Heart right ventricle (tissue), 16 donors: ENCODE measurements at regions not wholly inside any gene's neighbourhood (a gene's known extent, or its start where the extent isn't known, plus 50 kb on each side); places are given as distances from the start of the nearest gene placed in this dataset.
A peak's percentile ranks its signal among the peaks of the same experiment; 100 is the strongest.

ENCODE experiments used
- ATAC-seq, 8 donors: fragments of 200-7000 bp; cut with Tn5 transposase; one replicate each; pipeline ENCODE4 v1.9.1; 2020; ENCODE audit warnings: mild to moderate bottlenecking in 8 of 8, moderate library complexity in 8 of 8, moderate number of reproducible peaks in 1 of 8
- DNase-seq, 2 donors: peaks; one replicate each; pipeline ENCODE4 v3.0.0-alpha.2; 2020
- H3K27ac ChIP-seq, 10 donors: fragments of 200-600 bp; sonication (generic) in 2 of 10; one replicate each; pipeline versions ENCODE4 v1.5.0 to v1.8.0; 2020 to 2022; ENCODE audit warnings: mild to moderate bottlenecking in 3 of 10
- H3K27me3 ChIP-seq, 7 donors: fragments of 200-600 bp; one replicate each; pipeline ENCODE4 v1.8.0; 2021 to 2022; ENCODE audit warnings: mild to moderate bottlenecking in 2 of 7
- H3K36me3 ChIP-seq, 9 donors: fragments of 200-600 bp; sonication (generic) in 1 of 9; one replicate each; pipeline versions ENCODE4 v1.5.0 to v1.8.0; 2020 to 2022; ENCODE audit warnings: mild to moderate bottlenecking in 2 of 9
- H3K4me1 ChIP-seq, 9 donors: fragments of 200-600 bp; sonication (generic) in 1 of 9; one replicate each; pipeline versions ENCODE4 v1.5.0 to v1.8.0; 2020 to 2022; ENCODE audit warnings: mild to moderate bottlenecking in 4 of 9
- H3K4me3 ChIP-seq, 10 donors: fragments of 200-600 bp; sonication (generic) in 2 of 10; one replicate each; pipeline versions ENCODE4 v1.5.0 to v1.8.0; 2020 to 2022; ENCODE audit warnings: mild to moderate bottlenecking in 7 of 10, moderate library complexity in 2 of 10
- H3K9me3 ChIP-seq, 11 donors: fragments of 200-600 bp in 10 of 11; sonication (generic) in 2 of 11; one replicate each; pipeline versions ENCODE4 v1.5.0 to v1.8.0; 2013 to 2022; ENCODE audit warnings: mild to moderate bottlenecking in 2 of 11, control low read depth in 1 of 11, moderate library complexity in 1 of 11
- CTCF ChIP-seq, 9 donors: fragments of 200-600 bp; sonication (generic) in 2 of 9; IDR thresholded peaks; one replicate each; pipeline versions ENCODE4 v1.5.0 to v1.8.0; 2021 to 2022; ENCODE audit warnings: antibody characterized with exemption in 9 of 9, mild to moderate bottlenecking in 5 of 9, moderate library complexity in 1 of 9
- WGBS, 2 donors: extraction: QIAGEN DNeasy Blood & Tissue Kit; methylation state at CpG; one replicate each; pipeline ENCODE4 v1.1.7; 2013; ENCODE audit warnings: inconsistent platforms in 1 of 2; 5-methylcytosine and 5-hydroxymethylcytosine counted together
- intact Hi-C, 10 donors: fragments of 100-400 bp; cut with DNase I; formaldehyde crosslinking; loops; one replicate each; pipeline versions ENCODE4 v1.11.1 to v1.14.2; 2022
- donor health status: Arrhythmogenic right ventricular cardiomyopathy.
- donor health status: ischemic (EF 13 %, LVEDD 7.1; RV severe dilation, severe dysfunction).
- donor health status: healthy with polysubstance abuse.
- donor health status: DM: no; HTN: yes; CAD: no.
- donor health status: DM: no; HTN: no; CAD: no.
- donor health status: ischemic (EF 25% LVEDD 6.9; RV normal size, moderate dysfunction).
- donor health status: ischemic (EF 25% LVEDD 5.7; RV mildly dilated, moderate dysfunction).
- donor health status: healthy.
- donor health status: DM: yes; HTN: yes; CAD: no.
- donor health status: Ischemic cardiomyopathy.
- donor health status: ischemic (EF 35%, LVEDD 5.7; RV mildly dilated, moderate dysfunction).
- donor health status: nonischemic (EF 11% LVEDD 7.7; RV severe dilation, severe dysfunction).
- donor health status: DM: yes; HTN: yes; CAD: no.
- donor health status: PGD.
- donor health status: ischemic (EF 29% LVEDD 5.4; RV normal size, mild dysfunction).
- donor health status: nonischemic (EF 23%, LVEDD 6.1; RV moderate dilation, normal function).

DNA sequence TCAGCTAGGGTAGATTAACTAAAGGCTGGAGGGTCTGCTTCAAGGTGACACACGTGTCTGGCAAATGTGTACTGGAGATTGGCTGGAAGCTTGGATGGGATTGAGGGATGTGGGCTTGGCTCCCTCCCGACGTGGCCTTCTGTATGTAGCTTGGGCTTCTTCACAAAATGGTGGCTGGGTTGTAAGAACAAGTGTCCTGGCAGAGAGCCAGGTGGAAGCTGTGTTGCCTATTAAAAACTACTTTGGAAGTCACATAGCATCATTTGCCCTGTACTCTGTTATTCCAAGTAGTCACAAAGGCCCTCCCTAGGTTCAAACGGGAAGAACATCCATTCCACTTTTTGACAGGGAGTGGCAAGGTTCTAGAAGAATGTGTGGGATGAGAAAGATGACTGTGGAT is 174.1 kb upstream of the PRICKLE1 start:
- 91 to 93% methylated on average over 4 of the region's 4 CpGs for WGBS, 2 donors
- H3K4me3 ChIP-seq, result no peak overlapping the region
- TF ChIP-seq CTCF (IDR thresholded peaks at IDR 0.05), result no peak
- H3K27me3 ChIP-seq, result no peaks in the 10 kb centered on the region
- peaks cover 3 to 30% (median 15%) of the 10 kb centered on the region in 9 donors for H3K4me1 ChIP-seq
- intact Hi-C loops, result loop anchor here in 1 of 10 donors (10.0 kb wide), 1 partner anchor 201 kb away; no protein-coding TSS in a partner anchor
- ATAC-seq, result no peak
- DNase-seq, result no peak
- no peaks in the 10 kb centered on the region for H3K9me3 ChIP-seq
- H3K36me3 ChIP-seq, result no peaks in the 10 kb centered on the region
- H3K27ac ChIP-seq, result no peak overlapping the region

- H3K36me3 ChIP-seq, result no peaks in the 10 kb centered on the region
- no peak for TF ChIP-seq CTCF (IDR thresholded peaks at IDR 0.05)
- peaks cover 3 to 28% (median 13%) of the 10 kb centered on the region in 9 donors for H3K4me1 ChIP-seq
- H3K27ac ChIP-seq, result no peak overlapping the region
- intact Hi-C loops, result loop anchor here in 1 of 10 donors (10.0 kb wide), 1 partner anchor 202 kb away; no protein-coding TSS in a partner anchor
- DNase-seq (no peak), ATAC-seq (no peak)
- no peaks in the 10 kb centered on the region for H3K9me3 ChIP-seq
- 11 to 14% methylated on average over 1 of the region's 1 CpG for WGBS, 2 donors
- no peaks in the 10 kb centered on the region for H3K27me3 ChIP-seq
- no peak overlapping the region for H3K4me3 ChIP-seq
Measured at GRCh38 chr12:42762395-42762925, 172.9 kb upstream of the PRICKLE1 start.

DNA sequence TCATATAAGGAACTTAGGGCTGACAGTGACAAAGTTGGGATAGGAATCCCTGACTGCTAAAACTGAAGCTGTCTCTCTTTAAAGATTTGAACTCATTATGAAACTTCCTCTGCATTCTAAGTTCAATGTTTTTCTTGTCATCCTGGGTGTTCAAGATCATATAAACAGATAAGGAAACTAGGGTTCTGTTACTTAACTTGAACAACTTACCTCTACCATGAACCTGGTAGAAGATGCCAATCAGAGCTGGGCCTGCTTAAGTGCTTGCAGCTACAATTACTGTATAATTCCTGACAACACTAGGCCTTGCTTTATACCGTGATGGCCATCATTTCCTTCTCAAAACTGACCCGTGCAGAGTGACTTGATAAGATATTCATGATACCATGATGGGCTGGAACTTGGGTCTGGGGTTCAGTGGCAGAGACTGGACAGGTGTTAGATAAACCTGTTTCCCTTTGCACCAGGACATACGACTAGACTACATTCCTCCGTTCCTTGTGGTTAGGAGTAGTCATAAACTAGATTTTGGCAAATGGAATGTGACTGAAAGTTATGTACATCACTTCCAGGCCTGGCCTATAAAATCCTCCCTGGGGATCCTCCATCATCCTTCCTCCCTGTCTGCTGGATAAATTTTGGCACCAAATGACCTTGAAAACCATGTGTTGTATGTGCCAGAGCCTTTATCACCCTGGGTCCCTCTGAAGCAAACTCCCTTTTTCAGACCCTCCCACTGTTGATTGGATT is 172.2 kb upstream of the PRICKLE1 start:
- ATAC-seq (peak in 1 of 8 donors; percentile 16), DNase-seq (no peak)
- no peak overlapping the region for H3K4me3 ChIP-seq
- 65 to 78% methylated on average over 4 of the region's 4 CpGs for WGBS, 2 donors
- intact Hi-C loops, result loop anchor here in 1 of 10 donors (10.0 kb wide), 1 partner anchor 203 kb away; no protein-coding TSS in a partner anchor
- TF ChIP-seq CTCF (IDR thresholded peaks at IDR 0.05), result no peak
- H3K27ac ChIP-seq, result no peak overlapping the region
- no peaks in the 10 kb centered on the region for H3K9me3 ChIP-seq
- no peaks in the 10 kb centered on the region for H3K36me3 ChIP-seq
- no peaks in the 10 kb centered on the region for H3K27me3 ChIP-seq
- H3K4me1 ChIP-seq, result peaks cover 3 to 28% (median 13%) of the 10 kb centered on the region in 9 donors

- no peak overlapping the region for H3K4me3 ChIP-seq
- H3K27me3 ChIP-seq, result no peaks in the 10 kb centered on the region
- ATAC-seq (no peak), DNase-seq (no peak)
- H3K36me3 ChIP-seq, result no peaks in the 10 kb centered on the region
- H3K4me1 ChIP-seq, result peaks cover 3 to 28% (median 13%) of the 10 kb centered on the region in 9 donors
- WGBS, 2 donors, result 85 to 88% methylated on average over 1 of the region's 1 CpG
- H3K9me3 ChIP-seq, result no peaks in the 10 kb centered on the region
- intact Hi-C loops, result loop anchor here in 1 of 10 donors (10.0 kb wide), 1 partner anchor 204 kb away; no protein-coding TSS in a partner anchor
- no peak overlapping the region for H3K27ac ChIP-seq
- TF ChIP-seq CTCF (IDR thresholded peaks at IDR 0.05), result no peak
Measured at GRCh38 chr12:42761086-42761485, 171.5 kb upstream of the PRICKLE1 start.
